DOHH2 (cell line): ENCODE measurements at regions not wholly inside any gene's neighbourhood (a gene's known extent, or its start where the extent isn't known, plus 50 kb on each side); places are given as distances from the start of the nearest gene placed in this dataset.

Experiments
- H3F3A ChIP-seq: fragments of 200-600 bp; sonication (generic), shearing (Covaris generic); 2 replicates; pipeline ENCODE4 v1.6.0; 2016; ENCODE audit warnings: antibody characterized with exemption, mild to moderate bottlenecking; ENCODE audit not compliant: control insufficient read depth, insufficient read depth
- H3K27ac ChIP-seq: fragments of 200-600 bp; sonication (generic); 2 replicates; pipeline ENCODE4 v1.5.1; 2014; ENCODE audit warnings: low read depth, mild to moderate bottlenecking, low read length, moderate library complexity
- H3K27me3 ChIP-seq: fragments of 200-600 bp; sonication (generic); 2 replicates; pipeline ENCODE4 v1.6.1; 2014; ENCODE audit warnings: mild to moderate bottlenecking, low read length, mixed read lengths; ENCODE audit not compliant: control insufficient read depth
- H3K36me3 ChIP-seq: fragments of 200-600 bp; sonication (generic); 2 replicates; pipeline ENCODE4 v1.6.1; 2014; ENCODE audit warnings: mild to moderate bottlenecking, low read length, moderate library complexity, mixed read lengths; ENCODE audit not compliant: control insufficient read depth
- H3K4me1 ChIP-seq: fragments of 200-600 bp; sonication (generic); 2 replicates; pipeline ENCODE4 v1.6.1; 2014; ENCODE audit warnings: mild to moderate bottlenecking, low read length, mixed read lengths; ENCODE audit not compliant: control insufficient read depth
- H3K4me2 ChIP-seq: fragments of 200-600 bp; sonication (generic); 2 replicates; pipeline ENCODE4 v1.6.0; 2014; ENCODE audit warnings: mild to moderate bottlenecking, low read length, moderate library complexity
- H3K4me3 ChIP-seq: fragments of 200-600 bp; sonication (generic); 2 replicates; pipeline ENCODE4 v1.5.1; 2014; ENCODE audit warnings: mild to moderate bottlenecking, low read length, mixed read lengths
- H3K79me2 ChIP-seq: fragments of 200-600 bp; sonication (generic); 2 replicates; pipeline ENCODE4 v1.6.1; 2014; ENCODE audit warnings: mild to moderate bottlenecking, low read length, mixed read lengths; ENCODE audit not compliant: control insufficient read depth
- H3K9me2 ChIP-seq: fragments of 200-600 bp; sonication (generic); replicated peaks from 2 replicates; pipeline ENCODE4 v1.6.1; 2014; ENCODE audit warnings: mild to moderate bottlenecking, low read length, mixed read lengths; ENCODE audit not compliant: control insufficient read depth
- H3K9me3 ChIP-seq: fragments of 200-600 bp; sonication (generic); 2 replicates; pipeline ENCODE4 v1.6.1; 2014; ENCODE audit warnings: antibody characterized with exemption, low read length, mixed read lengths; ENCODE audit not compliant: control insufficient read depth, insufficient read depth
- H4K20me1 ChIP-seq: fragments of 200-600 bp; sonication (generic); 2 replicates; pipeline ENCODE4 v1.6.0; 2014; ENCODE audit warnings: low read depth, mild to moderate bottlenecking, antibody characterized with exemption, low read length, moderate library complexity; ENCODE audit not compliant: control insufficient read depth, insufficient read depth
- CTCF ChIP-seq: fragments of 200-600 bp; sonication (generic); IDR thresholded peaks from one replicate; pipeline ENCODE4 v1.5.1; 2014; ENCODE audit warnings: antibody characterized with exemption, mild to moderate bottlenecking, low read depth, low read length; ENCODE audit not compliant: poor library complexity, severe bottlenecking
- EZH2phosphoT487 ChIP-seq: fragments of 200-600 bp; sonication (generic); IDR thresholded peaks from 2 replicates; pipeline ENCODE4 v1.6.1; 2017; ENCODE audit warnings: borderline replicate concordance, mild to moderate bottlenecking, antibody characterized with exemption, low read length, moderate library complexity, mixed read lengths

GRCh38 chr15:85314146-85314545, 66.3 kb upstream of the AKAP13 start:
- H3K27me3 ChIP-seq = no peaks in the 10 kb centered on the region
- no peaks in the 10 kb centered on the region for H4K20me1 ChIP-seq
- no peaks in the 10 kb centered on the region for H3K36me3 ChIP-seq
- no peaks in the 10 kb centered on the region for H3F3A ChIP-seq
- TF ChIP-seq CTCF (no peak), EZH2phosphoT487 (no peak)
- H3K4me2 ChIP-seq = no peak overlapping the region
- no peaks in the 10 kb centered on the region for H3K79me2 ChIP-seq
- no peak overlapping the region for H3K4me3 ChIP-seq
- H3K9me2 ChIP-seq = no peaks in the 10 kb centered on the region
- H3K27ac ChIP-seq = no peak overlapping the region
- peaks cover 34% of the 10 kb centered on the region for H3K4me1 ChIP-seq
- no peaks in the 10 kb centered on the region for H3K9me3 ChIP-seq

- no peaks in the 10 kb centered on the region for H4K20me1 ChIP-seq
- H3K4me2 ChIP-seq = no peak overlapping the region
- no peaks in the 10 kb centered on the region for H3K9me3 ChIP-seq
- H3K4me1 ChIP-seq = peaks cover 34% of the 10 kb centered on the region
- H3K79me2 ChIP-seq = no peaks in the 10 kb centered on the region
- no peaks in the 10 kb centered on the region for H3K9me2 ChIP-seq
- H3K27me3 ChIP-seq = no peaks in the 10 kb centered on the region
- TF ChIP-seq EZH2phosphoT487 (no peak), CTCF (no peak)
- H3K36me3 ChIP-seq = no peaks in the 10 kb centered on the region
- no peak overlapping the region for H3K27ac ChIP-seq
- no peaks in the 10 kb centered on the region for H3F3A ChIP-seq
- no peak overlapping the region for H3K4me3 ChIP-seq
Observed at GRCh38 chr15:85314633-85315032, 65.8 kb upstream of the AKAP13 start.

- TF ChIP-seq CTCF (no peak), EZH2phosphoT487 (no peak)
- no peaks in the 10 kb centered on the region for H4K20me1 ChIP-seq
- no peaks in the 10 kb centered on the region for H3K36me3 ChIP-seq
- H3K9me2 ChIP-seq = no peaks in the 10 kb centered on the region
- H3K27me3 ChIP-seq = no peaks in the 10 kb centered on the region
- H3K9me3 ChIP-seq = no peaks in the 10 kb centered on the region
- H3K4me3 ChIP-seq = no peak overlapping the region
- H3K27ac ChIP-seq = no peak overlapping the region
- peaks cover 34% of the 10 kb centered on the region for H3K4me1 ChIP-seq
- no peak overlapping the region for H3K4me2 ChIP-seq
- no peaks in the 10 kb centered on the region for H3F3A ChIP-seq
- no peaks in the 10 kb centered on the region for H3K79me2 ChIP-seq
Observed at GRCh38 chr15:85316244-85316934, 64.0 kb upstream of the AKAP13 start.
